ENCODE measurements at regions not wholly inside any gene's neighbourhood (a gene's known extent, or its start where the extent isn't known, plus 50 kb on each side); places are given as distances from the start of the nearest gene placed in this dataset.

GRCh38 chr15:87151202-87151748 is 1071.6 kb downstream of the AGBL1 start:
- DNase-seq (ENCODE audit: low spot score): no peak

- DNase-seq (ENCODE audit: low spot score): no peak
These were observed 1066.0 kb downstream of the AGBL1 start for GRCh38 chr15:87145696-87146095.

- no peak for DNase-seq (ENCODE audit: low spot score)
These were observed 1065.1 kb downstream of the AGBL1 start for GRCh38 chr15:87144775-87145174.

- no peak for DNase-seq (ENCODE audit: low spot score)
These were observed 1062.4 kb downstream of the AGBL1 start for GRCh38 chr15:87142096-87142495.

- DNase-seq (ENCODE audit: low spot score): no peak
These were observed 1055.4 kb downstream of the AGBL1 start for GRCh38 chr15:87135109-87135508.

GRCh38 chr15:87133704-87134103 is 1054.0 kb downstream of the AGBL1 start:
- no peak for DNase-seq (ENCODE audit: low spot score)

GRCh38 chr15:87131067-87131466 is 1051.4 kb downstream of the AGBL1 start:
- no peak for DNase-seq (ENCODE audit: low spot score)

GRCh38 chr15:87129916-87130315 is 1050.2 kb downstream of the AGBL1 start:
- no peak for DNase-seq (ENCODE audit: low spot score)

- no peak for DNase-seq (ENCODE audit: low spot score)
These were observed 1044.2 kb downstream of the AGBL1 start for GRCh38 chr15:87123676-87124382.

GRCh38 chr15:87121336-87121735 is 1041.7 kb downstream of the AGBL1 start:
- no peak for DNase-seq (ENCODE audit: low spot score)

- no peak for DNase-seq (ENCODE audit: low spot score)
These were observed 1040.9 kb downstream of the AGBL1 start for GRCh38 chr15:87120555-87120954.

GRCh38 chr15:87118846-87119245 is 1039.2 kb downstream of the AGBL1 start:
- DNase-seq (ENCODE audit: low spot score): no peak

GRCh38 chr15:87118435-87118834 is 1038.8 kb downstream of the AGBL1 start:
- peak; percentile 17 for DNase-seq (ENCODE audit: low spot score)

- DNase-seq (ENCODE audit: low spot score): no peak
These were observed 1036.1 kb downstream of the AGBL1 start for GRCh38 chr15:87115795-87116194.

GRCh38 chr15:87099916-87100315 is 1020.2 kb downstream of the AGBL1 start:
- no peak for DNase-seq (ENCODE audit: low spot score)

GRCh38 chr15:87089551-87089950 is 1009.9 kb downstream of the AGBL1 start:
- no peak for DNase-seq (ENCODE audit: low spot score)

GRCh38 chr15:87083201-87083600 is 1003.5 kb downstream of the AGBL1 start:
- no peak for DNase-seq (ENCODE audit: low spot score)

- no peak for DNase-seq (ENCODE audit: low spot score)
These were observed 1002.9 kb downstream of the AGBL1 start for GRCh38 chr15:87082581-87082980.

- DNase-seq (ENCODE audit: low spot score): no peak
These were observed 1000.9 kb downstream of the AGBL1 start for GRCh38 chr15:87080547-87080946.
